ENCODE measurements at regions not wholly inside any gene's neighbourhood (a gene's known extent, or its start where the extent isn't known, plus 50 kb on each side); places are given as distances from the start of the nearest gene placed in this dataset.

DNA sequence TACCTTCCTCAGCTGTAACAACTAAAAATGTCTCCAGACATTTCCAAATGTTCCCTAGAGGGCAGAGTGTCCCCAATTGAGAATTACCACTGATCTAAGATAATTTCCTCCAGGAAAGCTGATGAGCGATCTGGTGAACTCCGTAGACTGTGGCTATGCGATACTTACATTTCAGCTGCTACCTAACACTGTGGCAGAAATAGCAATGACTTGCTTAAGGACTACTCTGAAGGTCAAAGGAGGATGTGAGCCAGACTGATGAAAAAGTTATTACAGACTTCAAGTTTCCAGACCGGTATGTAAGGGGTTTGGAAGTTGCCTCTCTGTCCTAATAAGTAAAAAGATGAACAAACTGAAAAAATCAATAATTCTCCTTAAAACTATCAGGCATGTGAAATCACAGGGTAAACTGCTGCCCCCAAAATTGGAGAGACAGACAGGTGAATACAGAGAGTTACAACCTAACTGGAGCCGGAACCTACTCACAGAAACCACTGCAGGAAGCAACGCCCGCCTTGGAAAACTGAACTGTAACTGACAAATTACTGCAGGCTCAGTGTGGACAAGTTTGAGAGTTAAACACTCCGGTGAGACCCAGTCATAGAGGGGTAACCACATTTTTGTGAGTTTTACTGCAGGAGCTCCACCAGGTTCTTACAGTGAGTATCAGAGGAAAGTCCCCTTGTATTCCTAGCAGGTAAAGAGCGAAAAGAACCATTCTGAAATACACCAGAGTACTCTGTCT, 60.0 kb upstream of the PARP11 start (continued):
- TF ChIP-seq, protein P1, sequence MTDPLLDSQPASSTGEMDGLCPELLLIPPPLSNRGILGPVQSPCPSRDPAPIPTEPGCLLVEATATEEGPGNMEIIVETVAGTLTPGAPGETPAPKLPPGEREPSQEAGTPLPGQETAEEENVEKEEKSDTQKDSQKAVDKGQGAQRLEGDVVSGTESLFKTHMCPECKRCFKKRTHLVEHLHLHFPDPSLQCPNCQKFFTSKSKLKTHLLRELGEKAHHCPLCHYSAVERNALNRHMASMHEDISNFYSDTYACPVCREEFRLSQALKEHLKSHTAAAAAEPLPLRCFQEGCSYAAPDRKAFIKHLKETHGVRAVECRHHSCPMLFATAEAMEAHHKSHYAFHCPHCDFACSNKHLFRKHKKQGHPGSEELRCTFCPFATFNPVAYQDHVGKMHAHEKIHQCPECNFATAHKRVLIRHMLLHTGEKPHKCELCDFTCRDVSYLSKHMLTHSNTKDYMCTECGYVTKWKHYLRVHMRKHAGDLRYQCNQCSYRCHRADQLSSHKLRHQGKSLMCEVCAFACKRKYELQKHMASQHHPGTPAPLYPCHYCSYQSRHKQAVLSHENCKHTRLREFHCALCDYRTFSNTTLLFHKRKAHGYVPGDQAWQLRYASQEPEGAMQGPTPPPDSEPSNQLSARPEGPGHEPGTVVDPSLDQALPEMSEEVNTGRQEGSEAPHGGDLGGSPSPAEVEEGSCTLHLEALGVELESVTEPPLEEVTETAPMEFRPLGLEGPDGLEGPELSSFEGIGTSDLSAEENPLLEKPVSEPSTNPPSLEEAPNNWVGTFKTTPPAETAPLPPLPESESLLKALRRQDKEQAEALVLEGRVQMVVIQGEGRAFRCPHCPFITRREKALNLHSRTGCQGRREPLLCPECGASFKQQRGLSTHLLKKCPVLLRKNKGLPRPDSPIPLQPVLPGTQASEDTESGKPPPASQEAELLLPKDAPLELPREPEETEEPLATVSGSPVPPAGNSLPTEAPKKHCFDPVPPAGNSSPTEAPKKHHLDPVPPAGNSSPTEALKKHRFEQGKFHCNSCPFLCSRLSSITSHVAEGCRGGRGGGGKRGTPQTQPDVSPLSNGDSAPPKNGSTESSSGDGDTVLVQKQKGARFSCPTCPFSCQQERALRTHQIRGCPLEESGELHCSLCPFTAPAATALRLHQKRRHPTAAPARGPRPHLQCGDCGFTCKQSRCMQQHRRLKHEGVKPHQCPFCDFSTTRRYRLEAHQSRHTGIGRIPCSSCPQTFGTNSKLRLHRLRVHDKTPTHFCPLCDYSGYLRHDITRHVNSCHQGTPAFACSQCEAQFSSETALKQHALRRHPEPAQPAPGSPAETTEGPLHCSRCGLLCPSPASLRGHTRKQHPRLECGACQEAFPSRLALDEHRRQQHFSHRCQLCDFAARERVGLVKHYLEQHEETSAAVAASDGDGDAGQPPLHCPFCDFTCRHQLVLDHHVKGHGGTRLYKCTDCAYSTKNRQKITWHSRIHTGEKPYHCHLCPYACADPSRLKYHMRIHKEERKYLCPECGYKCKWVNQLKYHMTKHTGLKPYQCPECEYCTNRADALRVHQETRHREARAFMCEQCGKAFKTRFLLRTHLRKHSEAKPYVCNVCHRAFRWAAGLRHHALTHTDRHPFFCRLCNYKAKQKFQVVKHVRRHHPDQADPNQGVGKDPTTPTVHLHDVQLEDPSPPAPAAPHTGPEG (CRISPR knock-in tag; IDR thresholded peaks at IDR 0.05): no peak
- TF ChIP-seq U2AF2 (IDR thresholded peaks at IDR 0.05; ENCODE audit: low read depth, low read length): no peak

DNA sequence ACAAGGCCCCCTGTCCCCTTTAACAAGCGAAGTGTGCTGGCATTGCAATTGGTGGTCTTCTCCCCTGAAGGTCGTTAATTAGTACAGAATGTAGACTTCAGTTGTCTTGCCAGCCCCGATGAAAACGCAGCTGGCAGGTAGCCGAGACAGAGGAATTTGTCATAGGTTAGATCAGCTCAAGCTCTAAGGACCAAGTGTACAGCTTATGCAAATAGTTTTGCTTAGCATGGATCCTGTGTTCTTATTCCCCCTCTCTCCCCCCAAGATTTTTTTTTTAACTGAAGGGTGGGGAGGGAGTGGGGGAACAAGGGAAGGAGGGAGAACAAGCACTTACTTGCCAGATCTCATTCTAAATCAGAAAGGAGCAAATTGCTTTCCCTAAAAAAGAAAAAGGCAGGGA, 58.6 kb upstream of the PARP11 start:
- DNase-seq (ENCODE audit: low spot score) (no peak), FAIRE-seq (no peak), ATAC-seq (no peak)
- Histone ChIP-seq H3K79me2 (ENCODE audit: insufficient read depth, low read length) (no peaks in the 10 kb centered on the region), H3K27me3 (ENCODE audit: control insufficient read depth in 1 of 2, insufficient read depth in 2 of 2, low read length in 2 of 2) (peaks cover 2 to 29% of the 10 kb centered on the region in 2 experiments; a peak in 3 of 5 replicates), H3K36me3 (replicated peaks in 1 of 2; ENCODE audit: control insufficient read depth in 1 of 2, insufficient read depth in 2 of 2, low read length in 2 of 2) (no peaks in the 10 kb centered on the region), H4K20me1 (ENCODE audit: insufficient read depth, low read length) (no peaks in the 10 kb centered on the region), H3K4me1 (ENCODE audit: insufficient read depth, low read length) (no peaks in the 10 kb centered on the region; the same call in 1 of the 2 replicates), H3K9ac (ENCODE audit: insufficient read depth, low read depth, low read length) (no peak overlapping the region), H2AFZ (ENCODE audit: low read length) (no peak overlapping the region), H3K9me3 (ENCODE audit: low read length) (no peaks in the 10 kb centered on the region), H3K27ac (ENCODE audit: extremely low read length, insufficient read depth, low read length) (no peak overlapping the region), H3K4me3 (replicated peaks in 1 of 3; ENCODE audit: insufficient read depth in 1 of 3, low read depth in 2 of 3, low read length in 3 of 3) (no peak overlapping the region), H3K4me2 (ENCODE audit: low read depth, low read length) (no peak overlapping the region)
- intact Hi-C loops (cut with micrococcal nuclease; ENCODE audit: unreplicated experiment) (no loop called here), in situ Hi-C loops (cut with HindIII; ENCODE audit: extremely low pct_ligation_motif_present, low pct_unique_long_range_greater_than_20kb) (no loop called here)
- WGBS (ENCODE audit: low lambda C conversion rate): 5% methylated on average over 5 of the region's 5 CpGs
- ChIA-PET POLR2A (no interaction called here), CTCF (ENCODE audit: low intra/inter-chr PET ratio, low total read pairs) (no interaction called here)
- no TSS peak for BruUV-seq (replicated peaks)
- TF ChIP-seq TBX3 (IDR thresholded peaks at IDR 0.05; ENCODE audit: borderline replicate concordance) (no peak), ZNF30 (CRISPR knock-in tag; IDR thresholded peaks at IDR 0.05) (no peak), RFXANK (CRISPR knock-in tag; IDR thresholded peaks at IDR 0.05) (no peak)
- TF ChIP-seq, protein P2, sequence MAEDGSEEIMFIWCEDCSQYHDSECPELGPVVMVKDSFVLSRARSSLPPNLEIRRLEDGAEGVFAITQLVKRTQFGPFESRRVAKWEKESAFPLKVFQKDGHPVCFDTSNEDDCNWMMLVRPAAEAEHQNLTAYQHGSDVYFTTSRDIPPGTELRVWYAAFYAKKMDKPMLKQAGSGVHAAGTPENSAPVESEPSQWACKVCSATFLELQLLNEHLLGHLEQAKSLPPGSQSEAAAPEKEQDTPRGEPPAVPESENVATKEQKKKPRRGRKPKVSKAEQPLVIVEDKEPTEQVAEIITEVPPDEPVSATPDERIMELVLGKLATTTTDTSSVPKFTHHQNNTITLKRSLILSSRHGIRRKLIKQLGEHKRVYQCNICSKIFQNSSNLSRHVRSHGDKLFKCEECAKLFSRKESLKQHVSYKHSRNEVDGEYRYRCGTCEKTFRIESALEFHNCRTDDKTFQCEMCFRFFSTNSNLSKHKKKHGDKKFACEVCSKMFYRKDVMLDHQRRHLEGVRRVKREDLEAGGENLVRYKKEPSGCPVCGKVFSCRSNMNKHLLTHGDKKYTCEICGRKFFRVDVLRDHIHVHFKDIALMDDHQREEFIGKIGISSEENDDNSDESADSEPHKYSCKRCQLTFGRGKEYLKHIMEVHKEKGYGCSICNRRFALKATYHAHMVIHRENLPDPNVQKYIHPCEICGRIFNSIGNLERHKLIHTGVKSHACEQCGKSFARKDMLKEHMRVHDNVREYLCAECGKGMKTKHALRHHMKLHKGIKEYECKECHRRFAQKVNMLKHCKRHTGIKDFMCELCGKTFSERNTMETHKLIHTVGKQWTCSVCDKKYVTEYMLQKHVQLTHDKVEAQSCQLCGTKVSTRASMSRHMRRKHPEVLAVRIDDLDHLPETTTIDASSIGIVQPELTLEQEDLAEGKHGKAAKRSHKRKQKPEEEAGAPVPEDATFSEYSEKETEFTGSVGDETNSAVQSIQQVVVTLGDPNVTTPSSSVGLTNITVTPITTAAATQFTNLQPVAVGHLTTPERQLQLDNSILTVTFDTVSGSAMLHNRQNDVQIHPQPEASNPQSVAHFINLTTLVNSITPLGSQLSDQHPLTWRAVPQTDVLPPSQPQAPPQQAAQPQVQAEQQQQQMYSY (CRISPR knock-in tag; IDR thresholded peaks at IDR 0.05): no peak
- TF ChIP-seq, protein P3, sequence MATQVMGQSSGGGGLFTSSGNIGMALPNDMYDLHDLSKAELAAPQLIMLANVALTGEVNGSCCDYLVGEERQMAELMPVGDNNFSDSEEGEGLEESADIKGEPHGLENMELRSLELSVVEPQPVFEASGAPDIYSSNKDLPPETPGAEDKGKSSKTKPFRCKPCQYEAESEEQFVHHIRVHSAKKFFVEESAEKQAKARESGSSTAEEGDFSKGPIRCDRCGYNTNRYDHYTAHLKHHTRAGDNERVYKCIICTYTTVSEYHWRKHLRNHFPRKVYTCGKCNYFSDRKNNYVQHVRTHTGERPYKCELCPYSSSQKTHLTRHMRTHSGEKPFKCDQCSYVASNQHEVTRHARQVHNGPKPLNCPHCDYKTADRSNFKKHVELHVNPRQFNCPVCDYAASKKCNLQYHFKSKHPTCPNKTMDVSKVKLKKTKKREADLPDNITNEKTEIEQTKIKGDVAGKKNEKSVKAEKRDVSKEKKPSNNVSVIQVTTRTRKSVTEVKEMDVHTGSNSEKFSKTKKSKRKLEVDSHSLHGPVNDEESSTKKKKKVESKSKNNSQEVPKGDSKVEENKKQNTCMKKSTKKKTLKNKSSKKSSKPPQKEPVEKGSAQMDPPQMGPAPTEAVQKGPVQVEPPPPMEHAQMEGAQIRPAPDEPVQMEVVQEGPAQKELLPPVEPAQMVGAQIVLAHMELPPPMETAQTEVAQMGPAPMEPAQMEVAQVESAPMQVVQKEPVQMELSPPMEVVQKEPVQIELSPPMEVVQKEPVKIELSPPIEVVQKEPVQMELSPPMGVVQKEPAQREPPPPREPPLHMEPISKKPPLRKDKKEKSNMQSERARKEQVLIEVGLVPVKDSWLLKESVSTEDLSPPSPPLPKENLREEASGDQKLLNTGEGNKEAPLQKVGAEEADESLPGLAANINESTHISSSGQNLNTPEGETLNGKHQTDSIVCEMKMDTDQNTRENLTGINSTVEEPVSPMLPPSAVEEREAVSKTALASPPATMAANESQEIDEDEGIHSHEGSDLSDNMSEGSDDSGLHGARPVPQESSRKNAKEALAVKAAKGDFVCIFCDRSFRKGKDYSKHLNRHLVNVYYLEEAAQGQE (IDR thresholded peaks at IDR 0.05; ENCODE audit: borderline replicate concordance in 1 of 2, low read depth in 1 of 2, low read length in 2 of 2): no peak
